Neural cell (in vitro differentiated cells): ENCODE measurements at regions not wholly inside any gene's neighbourhood (a gene's known extent, or its start where the extent isn't known, plus 50 kb on each side); places are given as distances from the start of the nearest gene placed in this dataset.

Source experiments
- EP300 ChIP-seq: fragments of 450-650 bp; conservative IDR thresholded peaks from 2 replicates; pipeline ENCODE4 v1.6.1; 2014; ENCODE audit warnings: antibody characterized with exemption, mild to moderate bottlenecking, moderate library complexity; ENCODE audit not compliant: poor library complexity, severe bottlenecking
- EZH2 ChIP-seq: fragments of 200-600, 300-800 bp; shearing (Covaris generic), sonication (generic); IDR thresholded peaks from 2 replicates; pipeline ENCODE4 v1.6.1; 2014; ENCODE audit warnings: antibody characterized with exemption, low read length, borderline replicate concordance, mild to moderate bottlenecking; ENCODE audit not compliant: insufficient read depth, poor library complexity, severe bottlenecking
- MXI1 ChIP-seq: fragments of 450-650 bp; conservative IDR thresholded peaks from 2 replicates; pipeline ENCODE4 v1.6.1; 2014; ENCODE audit warnings: antibody characterized with exemption, mild to moderate bottlenecking; ENCODE audit not compliant: poor library complexity, severe bottlenecking
- POLR2AphosphoS5 ChIP-seq: IDR thresholded peaks from 2 replicates; pipeline ENCODE4 v1.6.1; 2012
- RAD21 ChIP-seq: fragments of 450-650 bp; conservative IDR thresholded peaks from 2 replicates; pipeline ENCODE4 v1.6.1; 2014; ENCODE audit warnings: antibody characterized with exemption, mild to moderate bottlenecking, moderate library complexity
- SMC3 ChIP-seq: fragments of 450-650 bp; conservative IDR thresholded peaks from 2 replicates; pipeline ENCODE4 v1.6.1; 2014; ENCODE audit warnings: antibody characterized with exemption, mild to moderate bottlenecking, moderate library complexity; ENCODE audit not compliant: poor library complexity
- TAF1 ChIP-seq: IDR thresholded peaks from 2 replicates; pipeline ENCODE4 v1.6.1; 2012; ENCODE audit warnings: low read depth
- TF ChIP-seq, protein P1 (sequence below): fragments of 450-650 bp; IDR thresholded peaks from 2 replicates; pipeline ENCODE4 v1.5.1; 2014; ENCODE audit warnings: antibody characterized with exemption, mild to moderate bottlenecking, moderate library complexity; ENCODE audit not compliant: poor library complexity, severe bottlenecking

DNA sequence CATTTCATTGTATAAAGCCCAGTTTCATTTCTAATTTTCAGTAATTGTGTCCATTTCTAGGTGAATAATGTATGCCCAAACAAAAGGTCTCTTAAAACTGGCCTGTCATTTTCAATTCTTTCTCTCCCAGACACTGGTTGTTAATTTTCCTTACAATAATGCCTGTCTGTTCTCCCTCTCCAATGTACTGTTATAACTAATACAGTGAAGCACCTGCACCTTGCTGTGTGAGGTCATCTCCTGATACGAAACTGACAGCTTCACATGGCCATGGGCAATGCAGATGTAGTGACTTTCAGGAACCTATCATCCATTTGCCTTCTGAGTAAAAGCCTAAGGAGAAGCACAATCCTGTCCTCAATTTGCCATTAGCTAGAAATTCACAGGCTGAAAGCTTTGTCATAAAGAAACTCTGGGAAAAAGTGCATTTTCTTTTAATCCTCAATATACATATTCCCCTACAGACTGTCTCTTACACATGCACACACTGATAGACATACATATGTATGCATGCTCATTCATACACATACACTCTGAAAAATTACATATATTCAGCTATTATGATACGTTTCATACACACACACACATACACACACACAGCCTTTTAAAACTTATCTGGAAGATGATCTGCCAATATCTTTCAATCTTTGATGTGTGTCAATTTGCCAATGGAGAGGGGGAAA lies 1030.3 kb downstream of the TDRD15 start:
- TF ChIP-seq SMC3 = no peak
- TF ChIP-seq, protein P1, sequence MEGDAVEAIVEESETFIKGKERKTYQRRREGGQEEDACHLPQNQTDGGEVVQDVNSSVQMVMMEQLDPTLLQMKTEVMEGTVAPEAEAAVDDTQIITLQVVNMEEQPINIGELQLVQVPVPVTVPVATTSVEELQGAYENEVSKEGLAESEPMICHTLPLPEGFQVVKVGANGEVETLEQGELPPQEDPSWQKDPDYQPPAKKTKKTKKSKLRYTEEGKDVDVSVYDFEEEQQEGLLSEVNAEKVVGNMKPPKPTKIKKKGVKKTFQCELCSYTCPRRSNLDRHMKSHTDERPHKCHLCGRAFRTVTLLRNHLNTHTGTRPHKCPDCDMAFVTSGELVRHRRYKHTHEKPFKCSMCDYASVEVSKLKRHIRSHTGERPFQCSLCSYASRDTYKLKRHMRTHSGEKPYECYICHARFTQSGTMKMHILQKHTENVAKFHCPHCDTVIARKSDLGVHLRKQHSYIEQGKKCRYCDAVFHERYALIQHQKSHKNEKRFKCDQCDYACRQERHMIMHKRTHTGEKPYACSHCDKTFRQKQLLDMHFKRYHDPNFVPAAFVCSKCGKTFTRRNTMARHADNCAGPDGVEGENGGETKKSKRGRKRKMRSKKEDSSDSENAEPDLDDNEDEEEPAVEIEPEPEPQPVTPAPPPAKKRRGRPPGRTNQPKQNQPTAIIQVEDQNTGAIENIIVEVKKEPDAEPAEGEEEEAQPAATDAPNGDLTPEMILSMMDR = no peak
- TF ChIP-seq POLR2AphosphoS5 = peak; percentile 14
- TF ChIP-seq RAD21 = peak; percentile 12
- no peak for TF ChIP-seq EZH2
- no peak for TF ChIP-seq MXI1
- TF ChIP-seq TAF1 = no peak
- TF ChIP-seq EP300 = peak; percentile 35
